IPS-NIHi11 (cell line): ENCODE measurements at regions not wholly inside any gene's neighbourhood (a gene's known extent, or its start where the extent isn't known, plus 50 kb on each side); places are given as distances from the start of the nearest gene placed in this dataset.
"Not testable (repeated sequence)": the region's sequence is repeated elsewhere in the genome, so short reads cannot be mapped to it uniquely, and the experiment has no call there.

ENCODE experiments used
- DNase-seq: peaks from one replicate; pipeline ENCODE4 v3.0.0; 2012; ENCODE audit warnings: mixed read lengths, low spot score

- no peak for DNase-seq
These were observed 458.2 kb downstream of the GADD45G start for GRCh38 chr9:90062982-90063381.

- no peak for DNase-seq
These were observed 459.4 kb downstream of the GADD45G start for GRCh38 chr9:90064248-90064647.

- DNase-seq = no peak
These were observed 460.2 kb downstream of the GADD45G start for GRCh38 chr9:90064971-90065370.

- no peak for DNase-seq
These were observed 461.0 kb downstream of the GADD45G start for GRCh38 chr9:90065851-90066250.

- no peak for DNase-seq
These were observed 464.3 kb downstream of the GADD45G start for GRCh38 chr9:90069085-90069484.

GRCh38 chr9:90070056-90070455 is 465.2 kb downstream of the GADD45G start:
- DNase-seq = no peak

GRCh38 chr9:90070469-90070868 is 465.7 kb downstream of the GADD45G start:
- DNase-seq = no peak

- no peak for DNase-seq
These were observed 466.3 kb downstream of the GADD45G start for GRCh38 chr9:90070931-90071660.

GRCh38 chr9:90073186-90073945 is 468.6 kb downstream of the GADD45G start:
- DNase-seq = no peak

GRCh38 chr9:90074316-90074962 is 469.6 kb downstream of the GADD45G start:
- DNase-seq = no peak

GRCh38 chr9:90077598-90077997 is 472.8 kb downstream of the GADD45G start:
- DNase-seq = not testable (repeated sequence)

- no peak for DNase-seq
These were observed 474.2 kb downstream of the GADD45G start for GRCh38 chr9:90078988-90079421.

- DNase-seq = no peak
These were observed 480.8 kb downstream of the GADD45G start for GRCh38 chr9:90085633-90086032.

- peak; percentile 21 for DNase-seq
These were observed 481.3 kb downstream of the GADD45G start for GRCh38 chr9:90086101-90086511.

- no peak for DNase-seq
These were observed 483.6 kb downstream of the GADD45G start for GRCh38 chr9:90088434-90088833.

- DNase-seq = no peak
These were observed 484.0 kb downstream of the GADD45G start for GRCh38 chr9:90088856-90089255.

- DNase-seq = no peak
These were observed 486.2 kb downstream of the GADD45G start for GRCh38 chr9:90090997-90091396.

GRCh38 chr9:90092508-90092907 is 487.7 kb downstream of the GADD45G start:
- no peak for DNase-seq

- peak; percentile 41 for DNase-seq
These were observed 490.9 kb downstream of the GADD45G start for GRCh38 chr9:90095682-90096081.

- DNase-seq = no peak
These were observed 492.4 kb downstream of the GADD45G start for GRCh38 chr9:90097237-90097636.

GRCh38 chr9:90098408-90098807 is 493.6 kb downstream of the GADD45G start:
- no peak for DNase-seq

- DNase-seq = no peak
These were observed 494.6 kb downstream of the GADD45G start for GRCh38 chr9:90099262-90099963.
